ENCODE measurements at regions not wholly inside any gene's neighbourhood (a gene's known extent, or its start where the extent isn't known, plus 50 kb on each side); places are given as distances from the start of the nearest gene placed in this dataset.

DNA sequence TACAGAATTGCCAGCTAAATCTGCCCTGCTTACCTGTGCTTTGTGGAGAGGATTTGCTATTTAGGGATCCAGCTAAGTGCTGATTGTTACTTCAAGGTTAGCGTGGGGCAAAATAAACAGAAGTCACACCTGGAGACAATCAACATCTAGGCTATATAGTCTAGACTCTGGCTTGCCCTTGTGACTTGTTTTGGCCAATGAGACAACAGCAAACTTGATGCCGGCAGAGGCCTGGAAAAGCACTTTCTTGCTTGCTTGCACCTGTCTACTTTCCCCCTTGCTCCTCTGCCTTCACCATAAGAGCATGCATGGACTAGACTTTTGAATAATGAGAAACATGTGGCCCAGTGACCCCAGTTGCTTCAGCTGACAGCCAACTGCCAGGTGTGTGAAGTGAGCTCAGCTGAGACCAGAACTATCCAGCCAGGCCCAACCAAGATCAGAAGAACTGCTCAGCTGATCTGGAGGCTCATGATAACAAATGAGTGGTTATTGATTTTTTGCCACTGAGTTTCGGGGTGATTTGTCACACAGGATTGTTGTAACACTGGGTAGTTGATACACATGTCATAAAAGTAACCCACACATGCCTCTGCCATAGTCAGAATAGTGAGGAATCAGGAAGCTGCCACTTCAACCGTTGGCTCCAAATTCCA lies 164.4 kb downstream of the RBMX2 start:
- TF ChIP-seq CTCF (IDR thresholded peaks at IDR 0.05): no peak
- no peak for TF ChIP-seq POLR2A (IDR thresholded peaks at IDR 0.05)

Measured in right lobe of liver (tissue), 4 donors.